ENCODE measurements at regions not wholly inside any gene's neighbourhood (a gene's known extent, or its start where the extent isn't known, plus 50 kb on each side); places are given as distances from the start of the nearest gene placed in this dataset.

GRCh38 chr13:80199067-80199466 lies 141.9 kb downstream of the SPRY2 start:
- Histone ChIP-seq H3K4me1 (ENCODE audit: control insufficient read depth in 1 of 2, insufficient read depth in 1 of 2, low read depth in 1 of 2, low read length in 1 of 2) (no peaks in the 10 kb centered on the region), H3K4me3 (ENCODE audit: low read depth in 1 of 2, low read length in 1 of 2) (no peak overlapping the region), H3K9me3 (no peaks in the 10 kb centered on the region), H3K27ac (no peak overlapping the region), H3K36me3 (no peaks in the 10 kb centered on the region), H3K27me3 (no peaks in the 10 kb centered on the region)
- no peak for TF ChIP-seq CTCF (IDR thresholded peaks at IDR 0.05)

GRCh38 chr13:80196756-80197155 lies 144.2 kb downstream of the SPRY2 start:
- H3K9me3 ChIP-seq, result no peaks in the 10 kb centered on the region
- H3K4me1 ChIP-seq (ENCODE audit: control insufficient read depth in 1 of 2, insufficient read depth in 1 of 2, low read depth in 1 of 2, low read length in 1 of 2), result no peaks in the 10 kb centered on the region
- no peaks in the 10 kb centered on the region for H3K36me3 ChIP-seq
- no peak overlapping the region for H3K27ac ChIP-seq
- H3K4me3 ChIP-seq (ENCODE audit: low read depth in 1 of 2, low read length in 1 of 2), result no peak overlapping the region
- no peak for TF ChIP-seq CTCF (IDR thresholded peaks at IDR 0.05)
- H3K27me3 ChIP-seq, result no peaks in the 10 kb centered on the region

GRCh38 chr13:80195649-80196048 lies 145.3 kb downstream of the SPRY2 start:
- TF ChIP-seq CTCF (IDR thresholded peaks at IDR 0.05), result no peak
- Histone ChIP-seq H3K9me3 (no peaks in the 10 kb centered on the region), H3K36me3 (no peaks in the 10 kb centered on the region), H3K27me3 (no peaks in the 10 kb centered on the region), H3K4me3 (ENCODE audit: low read depth in 1 of 2, low read length in 1 of 2) (no peak overlapping the region), H3K4me1 (ENCODE audit: control insufficient read depth in 1 of 2, insufficient read depth in 1 of 2, low read depth in 1 of 2, low read length in 1 of 2) (no peaks in the 10 kb centered on the region), H3K27ac (no peak overlapping the region)

GRCh38 chr13:80189889-80190597 lies 150.9 kb downstream of the SPRY2 start:
- H3K4me3 ChIP-seq (ENCODE audit: low read depth in 1 of 2, low read length in 1 of 2), result no peak overlapping the region
- H3K9me3 ChIP-seq, result no peaks in the 10 kb centered on the region
- H3K4me1 ChIP-seq (ENCODE audit: control insufficient read depth in 1 of 2, insufficient read depth in 1 of 2, low read depth in 1 of 2, low read length in 1 of 2), result no peaks in the 10 kb centered on the region
- no peaks in the 10 kb centered on the region for H3K27me3 ChIP-seq
- no peak overlapping the region for H3K27ac ChIP-seq
- TF ChIP-seq CTCF (IDR thresholded peaks at IDR 0.05), result no peak
- no peaks in the 10 kb centered on the region for H3K36me3 ChIP-seq

GRCh38 chr13:80180740-80181355 lies 160.1 kb downstream of the SPRY2 start:
- Histone ChIP-seq H3K9me3 (no peaks in the 10 kb centered on the region), H3K36me3 (no peaks in the 10 kb centered on the region), H3K4me1 (ENCODE audit: control insufficient read depth in 1 of 2, insufficient read depth in 1 of 2, low read depth in 1 of 2, low read length in 1 of 2) (no peaks in the 10 kb centered on the region), H3K4me3 (ENCODE audit: low read depth in 1 of 2, low read length in 1 of 2) (no peak overlapping the region), H3K27ac (no peak overlapping the region), H3K27me3 (no peaks in the 10 kb centered on the region)
- no peak for TF ChIP-seq CTCF (IDR thresholded peaks at IDR 0.05)
